ENCODE measurements at regions not wholly inside any gene's neighbourhood (a gene's known extent, or its start where the extent isn't known, plus 50 kb on each side); places are given as distances from the start of the nearest gene placed in this dataset.
A peak's percentile ranks its signal among the peaks of the same experiment; 100 is the strongest.

GRCh38 chr4:167883266-167883665 is 209.1 kb upstream of the ANXA10 start:
- no peak for DNase-seq (ENCODE audit: low read depth)
- TF ChIP-seq CTCF (IDR thresholded peaks at IDR 0.05; ENCODE audit: insufficient read depth, low read depth, low read length, missing control alignments), result no peak
- no peak overlapping the region for H3K4me3 ChIP-seq (ENCODE audit: low read length)

GRCh38 chr4:167885071-167885470 is 207.3 kb upstream of the ANXA10 start:
- DNase-seq (ENCODE audit: low read depth), result no peak
- H3K4me3 ChIP-seq (ENCODE audit: low read length), result no peak overlapping the region
- TF ChIP-seq CTCF (IDR thresholded peaks at IDR 0.05; ENCODE audit: insufficient read depth, low read depth, low read length, missing control alignments), result no peak

- H3K4me3 ChIP-seq (ENCODE audit: low read length), result no peak overlapping the region
- peak; percentile 8 for DNase-seq (ENCODE audit: low read depth)
- no peak for TF ChIP-seq CTCF (IDR thresholded peaks at IDR 0.05; ENCODE audit: insufficient read depth, low read depth, low read length, missing control alignments)
These were observed 206.5 kb upstream of the ANXA10 start for GRCh38 chr4:167885872-167886271.

- TF ChIP-seq CTCF (IDR thresholded peaks at IDR 0.05; ENCODE audit: insufficient read depth, low read depth, low read length, missing control alignments), result no peak
- no peak overlapping the region for H3K4me3 ChIP-seq (ENCODE audit: low read length)
- DNase-seq (ENCODE audit: low read depth), result no peak
These were observed 204.6 kb upstream of the ANXA10 start for GRCh38 chr4:167887726-167888125.

GRCh38 chr4:167890226-167890625 is 202.1 kb upstream of the ANXA10 start:
- no peak overlapping the region for H3K4me3 ChIP-seq (ENCODE audit: low read length)
- DNase-seq (ENCODE audit: low read depth), result peak; percentile 72
- no peak for TF ChIP-seq CTCF (IDR thresholded peaks at IDR 0.05; ENCODE audit: insufficient read depth, low read depth, low read length, missing control alignments)

GRCh38 chr4:167893531-167893930 is 198.8 kb upstream of the ANXA10 start:
- H3K4me3 ChIP-seq (ENCODE audit: low read length), result no peak overlapping the region
- TF ChIP-seq CTCF (IDR thresholded peaks at IDR 0.05; ENCODE audit: insufficient read depth, low read depth, low read length, missing control alignments), result no peak
- no peak for DNase-seq (ENCODE audit: low read depth)

- DNase-seq (ENCODE audit: low read depth), result peak; percentile 36
- peak overlapping the region; percentile 34 for H3K4me3 ChIP-seq (ENCODE audit: low read length)
These were observed 196.1 kb upstream of the ANXA10 start for GRCh38 chr4:167896260-167896659.

- peak; percentile 98 for DNase-seq (ENCODE audit: low read depth)
- no peak for TF ChIP-seq CTCF (IDR thresholded peaks at IDR 0.05; ENCODE audit: insufficient read depth, low read depth, low read length, missing control alignments)
- H3K4me3 ChIP-seq (ENCODE audit: low read length), result peak overlapping the region; percentile 34
These were observed 195.2 kb upstream of the ANXA10 start for GRCh38 chr4:167897116-167897515.
